GM21723 (cell line): ENCODE measurements at regions not wholly inside any gene's neighbourhood (a gene's known extent, or its start where the extent isn't known, plus 50 kb on each side); places are given as distances from the start of the nearest gene placed in this dataset.

Source experiments
- ATAC-seq: cut with Tn5 transposase; IDR thresholded peaks from one replicate; pipeline ENCODE4 v1.9.1; 2021; ENCODE audit warnings: mild to moderate bottlenecking, moderate library complexity; ENCODE audit not compliant: unreplicated experiment

DNA sequence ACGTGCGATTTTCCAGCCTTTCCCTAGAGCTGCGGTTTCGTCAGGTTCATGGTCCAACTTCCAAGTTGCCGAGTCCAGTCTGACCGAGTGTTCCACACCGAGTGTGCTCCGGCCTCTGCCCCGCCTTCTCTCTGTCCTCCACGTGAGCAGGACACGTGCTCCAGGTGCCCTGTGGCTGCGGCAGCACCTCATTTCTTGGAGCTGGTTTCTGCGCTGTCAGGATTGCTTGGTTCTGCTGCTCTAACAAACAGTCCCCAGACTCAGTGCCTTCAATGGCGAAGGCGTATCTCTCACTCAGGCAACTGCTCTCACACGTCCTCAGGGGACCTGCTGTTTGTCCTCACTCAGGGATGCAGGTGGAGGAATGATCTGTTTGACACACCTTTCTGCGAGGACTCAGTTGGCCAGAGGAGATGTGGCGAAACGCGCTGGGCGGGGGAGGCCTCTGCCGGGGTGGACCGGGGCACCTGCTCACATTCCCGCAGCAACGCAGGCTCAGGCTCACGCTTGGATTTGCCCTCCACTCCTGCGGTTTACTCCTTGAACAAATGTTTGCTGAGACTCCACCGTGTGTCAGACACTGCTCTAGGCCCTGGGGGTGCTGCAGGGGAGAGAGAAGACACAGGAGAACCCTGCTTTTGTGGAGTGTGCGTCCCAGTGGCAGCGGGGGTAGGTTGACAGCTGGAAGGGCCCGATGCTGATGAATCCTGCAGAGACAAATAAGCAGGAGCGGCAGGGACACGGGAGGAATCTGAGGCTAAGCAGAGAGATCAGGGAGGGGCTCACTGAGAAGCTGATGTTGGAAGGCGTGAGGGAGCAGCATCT is 63.4 kb upstream of the FBRSL1 start:
- no peak for ATAC-seq

DNA sequence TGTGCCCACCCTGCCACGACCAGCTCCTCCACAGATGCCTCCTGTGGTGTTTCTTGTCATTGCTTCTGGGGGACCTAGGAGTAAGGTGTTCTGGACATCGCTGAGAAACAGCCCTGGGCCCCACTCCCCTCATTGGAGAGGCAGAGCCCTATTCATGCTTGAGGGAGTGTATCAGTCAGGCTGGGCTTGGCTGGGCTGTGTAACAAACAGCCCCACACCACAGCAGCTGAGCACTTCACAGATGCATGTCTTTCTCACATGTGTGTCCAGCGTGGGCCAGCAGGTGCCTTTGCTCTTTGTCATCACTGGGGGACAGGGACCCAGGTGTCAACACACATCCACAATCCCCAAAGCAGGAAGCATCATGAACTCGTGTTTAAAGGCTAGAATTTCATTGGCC is 65.1 kb upstream of the FBRSL1 start:
- ATAC-seq = no peak

- ATAC-seq = no peak
Observed at GRCh38 chr12:132423820-132424645, 65.9 kb upstream of the FBRSL1 start.

DNA sequence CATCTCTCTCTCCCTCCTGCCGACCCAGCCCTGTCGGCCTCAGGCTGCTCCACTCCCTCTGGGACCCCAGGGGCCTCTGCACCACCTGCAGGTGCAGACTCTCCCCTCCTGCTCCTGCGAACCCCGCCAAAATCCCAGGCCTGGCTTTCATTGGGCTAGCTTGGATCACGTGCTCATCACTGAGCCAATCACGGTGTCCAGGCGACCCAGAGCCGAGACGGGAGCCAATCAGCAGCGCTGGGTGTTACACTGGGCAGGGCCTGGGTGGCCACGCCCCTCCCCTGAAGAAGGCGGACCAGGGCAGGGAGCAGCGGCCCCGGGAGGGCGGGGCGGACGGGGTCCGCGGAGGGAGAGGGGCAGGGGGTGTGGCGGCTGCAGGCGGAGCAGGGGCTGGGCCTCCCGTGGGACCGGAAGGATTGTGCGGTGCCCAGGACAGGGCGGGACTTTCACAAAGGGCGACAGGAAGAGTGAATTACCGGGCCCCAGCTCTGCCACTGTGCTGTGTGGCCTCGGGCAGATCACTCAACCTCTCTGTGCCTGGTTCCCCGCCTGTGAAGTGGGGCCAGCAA is 66.6 kb upstream of the FBRSL1 start:
- ATAC-seq = no peak

DNA sequence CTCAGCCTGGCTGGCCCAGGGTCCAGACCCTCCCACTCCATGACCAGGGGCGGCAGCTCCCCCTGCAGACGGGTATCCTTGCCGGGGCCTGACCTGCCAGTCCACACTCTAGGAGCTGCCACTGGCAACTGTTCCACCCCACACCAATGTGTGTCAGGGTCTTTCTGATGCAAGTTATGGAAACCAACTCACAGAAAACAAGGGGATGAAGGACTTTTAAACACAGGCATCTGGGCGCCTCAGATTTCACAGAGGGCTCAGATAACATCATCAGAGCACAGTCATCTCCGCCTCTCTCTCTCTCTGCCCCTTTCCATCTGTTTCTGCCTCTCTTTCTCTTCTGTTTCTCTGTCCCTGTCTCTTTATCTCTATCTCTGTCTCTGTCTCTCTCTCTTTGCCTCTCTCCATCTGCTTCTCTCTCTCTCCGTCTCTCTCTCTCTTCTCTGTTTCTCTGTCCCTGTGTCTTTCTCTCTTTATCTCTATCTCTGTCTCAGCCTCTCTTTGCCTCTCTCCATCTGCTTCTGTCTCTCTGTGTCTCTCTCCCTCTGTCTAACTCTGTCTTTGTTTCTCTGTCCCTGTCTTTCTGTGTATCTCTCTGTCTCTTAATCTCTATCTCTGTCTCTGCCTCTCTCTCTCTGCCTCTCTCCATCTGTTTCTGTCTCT is 67.4 kb upstream of the FBRSL1 start:
- no peak for ATAC-seq

GRCh38 chr12:132422040-132422380 is 67.9 kb upstream of the FBRSL1 start:
- no peak for ATAC-seq

- ATAC-seq = no peak
Observed at GRCh38 chr12:132419631-132420246, 70.2 kb upstream of the FBRSL1 start.

GRCh38 chr12:132418393-132418925 is 71.5 kb upstream of the FBRSL1 start:
- ATAC-seq = no peak

GRCh38 chr12:132417741-132418140 is 72.2 kb upstream of the FBRSL1 start:
- ATAC-seq = no peak

DNA sequence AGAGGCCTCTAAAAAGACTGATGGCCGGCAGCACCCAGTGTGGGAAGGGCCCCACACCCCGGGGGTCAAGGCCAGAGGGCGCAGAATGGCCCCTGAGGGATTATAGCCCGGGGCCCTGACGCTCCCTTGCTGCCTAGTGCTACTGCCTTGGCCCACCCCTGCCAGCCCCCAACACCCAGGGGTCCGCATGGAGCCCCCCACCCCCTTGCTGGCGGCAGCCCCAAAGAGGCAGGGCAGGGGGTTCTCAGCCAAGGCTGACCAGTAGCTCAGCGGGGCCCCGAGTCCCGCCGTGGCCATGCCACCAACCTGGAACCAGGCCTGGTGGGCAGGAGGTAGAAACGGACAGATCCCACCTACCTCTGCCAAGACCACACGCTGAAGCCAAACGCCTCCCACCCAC is 73.1 kb upstream of the FBRSL1 start:
- no peak for ATAC-seq

DNA sequence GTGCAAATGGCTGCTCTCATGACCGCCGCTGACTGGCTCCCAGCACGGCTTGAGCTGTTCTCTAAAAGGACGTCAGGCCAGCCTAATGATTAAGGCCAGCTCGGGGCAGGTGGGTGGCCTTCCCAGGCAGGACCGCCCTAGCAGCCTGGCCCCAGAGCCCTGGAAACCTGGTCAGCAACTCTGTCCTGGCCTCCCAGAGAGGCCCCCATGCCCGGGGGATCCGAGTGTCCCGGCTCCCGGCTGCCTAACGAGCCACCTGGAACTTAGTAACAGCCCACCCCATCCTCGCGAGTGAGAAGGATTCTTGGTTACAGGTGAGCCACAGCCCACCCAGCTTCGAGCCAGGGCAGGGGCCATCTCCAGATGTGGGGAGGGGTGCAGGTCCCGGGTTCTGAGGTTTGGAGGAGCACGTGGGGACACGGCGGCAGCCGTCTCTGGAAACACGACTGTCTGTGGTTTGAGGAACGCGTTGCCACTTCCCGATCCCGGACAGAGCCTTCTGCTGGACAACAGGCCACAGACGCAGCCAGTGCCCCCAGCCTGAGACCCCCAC is 73.8 kb upstream of the FBRSL1 start:
- ATAC-seq = no peak

- no peak for ATAC-seq
Observed at GRCh38 chr12:132415327-132416120, 74.4 kb upstream of the FBRSL1 start.

DNA sequence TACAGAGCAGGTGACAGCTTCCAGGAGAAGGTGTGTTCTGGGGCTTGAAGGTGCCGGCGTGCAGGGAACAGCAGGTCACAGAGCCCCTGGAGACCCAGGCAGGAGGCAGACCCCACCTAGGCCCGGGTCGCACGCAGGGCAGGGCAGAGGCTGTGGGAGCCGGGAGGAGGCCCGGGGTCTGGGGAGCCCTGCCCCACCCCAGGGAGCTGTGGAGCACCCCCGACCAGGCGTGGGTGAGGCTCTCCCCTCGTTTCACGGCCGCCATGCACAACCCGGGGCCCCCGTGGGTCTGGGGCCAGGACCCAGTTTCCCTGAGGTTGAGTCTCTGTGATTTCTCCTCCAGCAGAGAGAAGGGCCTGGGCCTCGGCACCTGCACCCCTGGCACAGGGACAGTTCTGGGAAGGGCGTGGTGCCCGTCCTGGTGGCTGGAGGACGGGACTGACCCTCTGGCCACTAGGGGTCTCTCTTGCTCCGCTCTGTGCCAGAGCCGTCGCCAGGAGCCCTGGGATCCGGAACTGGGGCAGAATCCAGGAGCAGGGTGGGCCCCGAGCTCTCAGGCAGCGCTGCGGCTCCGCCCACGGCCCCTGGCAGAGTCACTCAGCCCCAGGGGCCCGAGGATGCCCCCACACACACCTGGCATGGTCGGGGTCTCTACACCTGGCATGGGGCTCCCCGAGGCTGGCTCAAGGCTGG is 75.2 kb upstream of the FBRSL1 start:
- peak; percentile 87 for ATAC-seq

DNA sequence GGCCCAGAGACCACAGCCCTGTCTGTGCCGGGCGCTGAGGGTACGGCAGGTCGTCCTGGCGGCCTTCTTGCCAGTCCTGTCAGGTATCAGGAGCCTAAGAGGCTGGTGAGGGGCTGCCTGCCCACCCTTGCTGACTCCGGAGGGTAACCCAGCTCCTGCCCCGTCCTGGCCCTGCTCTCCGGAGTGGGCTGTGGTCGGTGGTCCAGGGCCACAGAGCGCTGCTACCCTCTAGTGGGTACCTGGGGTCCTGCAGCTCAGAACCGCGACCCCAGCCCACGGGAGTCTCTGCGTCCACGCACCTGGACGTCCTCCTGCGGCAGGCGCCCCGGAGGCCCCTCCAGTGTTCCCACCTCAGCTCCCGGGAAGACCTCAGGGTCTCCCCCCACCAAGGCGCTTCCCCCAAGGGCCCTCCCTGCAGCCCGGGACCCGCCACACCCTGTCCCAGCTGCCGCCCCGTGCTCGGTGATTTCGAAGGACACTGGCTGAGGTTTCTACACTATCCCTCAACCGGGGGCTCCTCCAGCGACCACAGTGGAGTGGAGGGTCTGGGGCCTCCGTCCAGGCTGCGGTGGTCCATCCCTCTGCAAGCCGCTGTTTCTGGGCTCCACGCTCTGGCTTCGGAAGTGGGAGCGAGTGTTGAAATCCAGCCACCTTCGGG is 75.9 kb upstream of the FBRSL1 start:
- ATAC-seq = no peak

GRCh38 chr12:132411457-132411856 is 78.5 kb upstream of the FBRSL1 start:
- ATAC-seq = no peak

DNA sequence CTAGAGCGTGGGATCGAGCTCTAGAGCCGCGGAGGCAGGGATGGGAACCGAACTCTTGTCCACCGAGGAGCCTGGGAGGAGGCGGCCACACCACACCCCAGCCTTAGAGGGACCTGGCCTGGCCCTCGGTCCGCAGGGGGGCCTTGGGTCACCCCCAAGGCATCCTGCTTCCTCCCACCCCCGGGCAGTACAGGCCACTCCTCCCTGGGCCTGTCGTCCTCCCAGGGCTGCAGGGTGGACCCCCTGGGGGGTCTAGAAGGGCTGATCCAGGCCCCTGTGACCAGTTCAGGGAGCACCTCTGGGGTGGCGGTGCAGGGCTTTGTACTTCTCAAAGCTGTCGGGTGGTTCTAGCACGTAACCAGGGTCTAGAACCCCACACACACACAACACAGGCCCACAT is 79.1 kb upstream of the FBRSL1 start:
- ATAC-seq = no peak

GRCh38 chr12:132410296-132410625 is 79.7 kb upstream of the FBRSL1 start:
- no peak for ATAC-seq

- ATAC-seq = no peak
Observed at GRCh38 chr12:132409495-132410295, 80.3 kb upstream of the FBRSL1 start.
